Endodermal cell (in vitro differentiated cells): ENCODE measurements at regions not wholly inside any gene's neighbourhood (a gene's known extent, or its start where the extent isn't known, plus 50 kb on each side); places are given as distances from the start of the nearest gene placed in this dataset.

Experiments
- DNase-seq: peaks from one replicate; pipeline ENCODE4 v3.0.0-alpha.2; 2017
- H3K27ac ChIP-seq: 2 replicates; pipeline ENCODE4 v1.5.1; 2013; ENCODE audit warnings: mild to moderate bottlenecking, low read depth, low read length, moderate library complexity
- H3K27me3 ChIP-seq: 2 replicates; pipeline ENCODE4 v1.6.1; 2013; ENCODE audit warnings: mild to moderate bottlenecking, low read length, moderate library complexity; ENCODE audit not compliant: insufficient read depth, control insufficient read depth, poor library complexity, severe bottlenecking
- H3K36me3 ChIP-seq: 2 replicates; pipeline ENCODE4 v1.7.0; 2013; ENCODE audit warnings: mild to moderate bottlenecking, low read length, moderate library complexity; ENCODE audit not compliant: control insufficient read depth, insufficient read depth
- H3K4me1 ChIP-seq: one replicate; pipeline ENCODE4 v1.7.0; 2013; ENCODE audit warnings: low read length; ENCODE audit not compliant: control insufficient read depth, insufficient read depth
- H3K4me3 ChIP-seq: 2 replicates; pipeline ENCODE4 v1.5.1; 2013; ENCODE audit warnings: mild to moderate bottlenecking, low read length, moderate library complexity
- H3K9ac ChIP-seq: 2 replicates; pipeline ENCODE4 v1.6.1; 2013; ENCODE audit warnings: mild to moderate bottlenecking, low read length, moderate library complexity; ENCODE audit not compliant: poor library complexity, severe bottlenecking; ENCODE audit errors: extremely low read depth
- H3K9me3 ChIP-seq: 2 replicates; pipeline ENCODE4 v1.6.1; 2013; ENCODE audit warnings: mild to moderate bottlenecking, low read length, moderate library complexity; ENCODE audit not compliant: control insufficient read depth
- H3K27ac Mint-ChIP-seq: 2 replicates; pipeline ENCODE4 v1.8.0; 2020; ENCODE audit warnings: mixed read lengths
- H3K27me3 Mint-ChIP-seq: 2 replicates; pipeline ENCODE4 v1.8.0; 2021; ENCODE audit warnings: mild to moderate bottlenecking, mixed read lengths; ENCODE audit not compliant: insufficient read depth
- H3K36me3 Mint-ChIP-seq: 2 replicates; pipeline ENCODE4 v1.8.0; 2020; ENCODE audit warnings: low read depth, mixed read lengths
- H3K4me1 Mint-ChIP-seq: 2 replicates; pipeline ENCODE4 v1.8.0; 2020; ENCODE audit warnings: mixed read lengths
- H3K4me3 Mint-ChIP-seq: 2 replicates; pipeline ENCODE4 v1.8.0; 2020; ENCODE audit warnings: mild to moderate bottlenecking, moderate library complexity, mixed read lengths
- H3K9me3 Mint-ChIP-seq: 2 replicates; pipeline ENCODE4 v1.8.0; 2020; ENCODE audit warnings: mild to moderate bottlenecking, mixed read lengths
- WGBS, 2 experiments: methylation state at CpG; one replicate each; pipeline versions ENCODE4 v1.1.5 to v1.1.7; 2013; ENCODE audit warnings: missing lambda C conversion rate in 2 of 2, mixed read lengths in 1 of 2; ENCODE audit not compliant: insufficient coverage in 1 of 2, insufficient read length in 1 of 2; 5-methylcytosine and 5-hydroxymethylcytosine counted together
- TF ChIP-seq, protein P1 (sequence below): fragments of 200-600 bp; sonication (generic); conservative IDR thresholded peaks from 2 replicates; pipeline ENCODE4 v1.5.0; 2021; ENCODE audit warnings: antibody characterized with exemption, mild to moderate bottlenecking

DNA sequence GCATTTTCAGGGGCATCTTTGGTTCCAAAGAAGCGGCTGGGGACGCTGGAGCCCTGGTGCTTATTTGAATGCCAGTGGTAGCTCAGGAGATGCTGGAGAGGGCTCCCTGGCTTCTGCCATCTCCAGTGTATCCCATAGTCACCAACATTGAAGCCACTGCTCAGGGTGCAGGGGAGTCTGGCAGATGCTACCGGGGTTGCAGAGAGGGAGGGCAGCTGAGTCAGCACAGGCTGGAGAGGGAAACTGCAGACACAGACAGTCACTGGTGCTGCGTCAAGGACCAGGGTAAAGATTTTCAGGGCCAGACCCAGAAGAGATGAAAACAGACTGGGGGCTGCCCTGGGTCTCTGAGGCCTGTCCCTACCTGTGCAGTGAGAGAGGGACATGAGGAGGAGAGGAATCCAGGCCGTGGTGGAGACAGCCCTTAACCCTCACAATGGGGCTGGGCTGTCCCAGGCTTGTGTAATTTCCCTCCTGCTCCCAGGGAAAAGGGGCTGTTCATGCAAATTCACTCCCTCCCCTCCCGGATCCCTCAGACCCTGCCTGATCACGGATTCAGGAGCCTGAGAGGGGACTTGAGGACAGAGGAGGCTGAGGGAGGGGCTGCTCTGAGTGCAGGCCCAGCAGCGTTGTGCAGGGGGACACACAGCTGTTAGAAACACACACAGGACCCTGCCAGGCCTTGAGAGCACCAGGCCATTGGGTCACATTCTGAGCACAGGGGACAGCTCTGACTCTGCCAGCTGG, 126.9 kb upstream of the GRK3 start:
- Histone ChIP-seq H3K4me3 (no peak overlapping the region), H3K9me3 (no peaks in the 10 kb centered on the region), H3K4me1 (no peaks in the 10 kb centered on the region), H3K36me3 (no peaks in the 10 kb centered on the region), H3K27me3 (no peaks in the 10 kb centered on the region), H3K27ac (peak overlapping the region; percentile 47), H3K9ac (no peak overlapping the region)
- Mint-ChIP-seq H3K36me3 (no peaks in the 10 kb centered on the region), H3K9me3 (no peaks in the 10 kb centered on the region), H3K4me1 (no peaks in the 10 kb centered on the region), H3K4me3 (no peak overlapping the region), H3K27ac (no peak overlapping the region), H3K27me3 (peaks cover 9% of the 10 kb centered on the region)
- peak; percentile 71 for DNase-seq
- TF ChIP-seq, protein P1, sequence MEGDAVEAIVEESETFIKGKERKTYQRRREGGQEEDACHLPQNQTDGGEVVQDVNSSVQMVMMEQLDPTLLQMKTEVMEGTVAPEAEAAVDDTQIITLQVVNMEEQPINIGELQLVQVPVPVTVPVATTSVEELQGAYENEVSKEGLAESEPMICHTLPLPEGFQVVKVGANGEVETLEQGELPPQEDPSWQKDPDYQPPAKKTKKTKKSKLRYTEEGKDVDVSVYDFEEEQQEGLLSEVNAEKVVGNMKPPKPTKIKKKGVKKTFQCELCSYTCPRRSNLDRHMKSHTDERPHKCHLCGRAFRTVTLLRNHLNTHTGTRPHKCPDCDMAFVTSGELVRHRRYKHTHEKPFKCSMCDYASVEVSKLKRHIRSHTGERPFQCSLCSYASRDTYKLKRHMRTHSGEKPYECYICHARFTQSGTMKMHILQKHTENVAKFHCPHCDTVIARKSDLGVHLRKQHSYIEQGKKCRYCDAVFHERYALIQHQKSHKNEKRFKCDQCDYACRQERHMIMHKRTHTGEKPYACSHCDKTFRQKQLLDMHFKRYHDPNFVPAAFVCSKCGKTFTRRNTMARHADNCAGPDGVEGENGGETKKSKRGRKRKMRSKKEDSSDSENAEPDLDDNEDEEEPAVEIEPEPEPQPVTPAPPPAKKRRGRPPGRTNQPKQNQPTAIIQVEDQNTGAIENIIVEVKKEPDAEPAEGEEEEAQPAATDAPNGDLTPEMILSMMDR = no peak
- 28 to 59% methylated on average over 2 to 8 of the region's 8 CpGs for WGBS, 2 experiments

DNA sequence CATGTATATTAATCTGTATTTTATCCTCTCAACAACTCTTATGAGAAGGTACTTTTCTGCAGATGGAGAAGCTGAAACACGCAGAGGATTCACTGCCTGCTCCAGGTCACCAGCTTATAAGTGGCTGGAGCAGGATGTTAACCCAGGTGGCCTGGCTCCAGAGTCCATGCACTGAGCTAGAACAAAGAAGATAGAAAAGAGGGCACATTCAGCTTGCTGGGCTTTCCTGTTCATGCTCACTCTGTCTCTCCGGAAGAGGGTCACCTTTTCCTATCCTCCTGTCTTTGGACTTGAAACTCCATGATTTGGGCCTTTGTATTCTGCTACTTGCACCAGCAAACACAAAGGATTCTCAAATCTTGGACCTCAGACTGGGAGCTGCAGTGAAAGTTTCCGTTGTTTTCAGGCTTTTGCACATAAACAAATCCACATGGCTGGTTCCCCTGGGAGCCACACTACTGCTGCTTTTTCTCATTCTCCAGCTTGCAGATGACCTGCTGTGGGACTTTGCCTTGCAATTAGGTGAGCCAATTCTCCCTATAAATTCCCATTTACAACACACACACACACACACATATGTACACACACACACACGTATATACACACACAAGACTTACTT, 117.3 kb upstream of the GRK3 start:
- peak overlapping the region; percentile 96 for H3K27ac Mint-ChIP-seq
- Histone ChIP-seq H3K4me3 (peak overlapping the region; percentile 89), H3K27ac (no peak overlapping the region)

DNA sequence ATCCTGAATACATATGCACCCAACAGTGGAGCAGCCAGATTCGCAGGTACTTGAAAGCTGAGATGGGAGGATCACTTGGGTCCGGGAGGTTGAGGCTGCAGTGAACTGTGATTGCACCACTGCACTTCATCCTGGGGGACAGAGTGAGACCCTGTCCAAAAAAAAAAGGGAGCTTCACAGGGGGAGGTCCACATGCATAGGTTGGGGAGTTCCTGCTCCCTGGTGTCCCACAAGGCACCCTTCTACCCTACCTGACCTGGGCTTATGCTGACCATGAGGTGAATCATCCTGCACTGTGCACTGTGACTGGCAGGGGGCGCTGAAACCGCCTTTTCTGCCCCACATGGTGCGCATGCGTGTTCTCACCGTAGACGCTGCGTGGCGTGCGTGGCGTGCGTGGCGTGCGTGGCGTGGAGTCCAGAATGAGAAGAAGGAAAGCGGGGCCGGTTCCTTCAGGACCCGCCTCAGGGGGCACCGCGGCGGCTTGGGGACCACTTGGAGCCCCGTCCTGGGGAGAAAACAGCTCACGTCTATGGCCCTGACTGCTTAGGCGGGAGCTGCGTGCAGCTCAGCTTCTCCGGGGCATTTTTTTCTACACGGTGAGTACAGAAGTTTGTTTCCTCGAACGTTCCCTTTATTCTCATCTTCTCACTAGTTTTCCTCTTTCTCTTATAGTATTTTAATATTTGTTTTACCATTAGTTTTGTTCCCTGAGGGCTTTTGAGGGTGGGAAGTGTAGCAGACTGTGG, 116.6 kb upstream of the GRK3 start:
- Histone ChIP-seq H3K4me1 (no peaks in the 10 kb centered on the region), H3K9me3 (no peaks in the 10 kb centered on the region), H3K27ac (no peak overlapping the region), H3K4me3 (peak overlapping the region; percentile 89), H3K27me3 (no peaks in the 10 kb centered on the region), H3K9ac (peak overlapping the region; percentile 64), H3K36me3 (no peaks in the 10 kb centered on the region)
- TF ChIP-seq, protein P1 = peak; percentile 93
- peak; percentile 94 for DNase-seq
- H3K4me1 Mint-ChIP-seq = peaks cover 21% of the 10 kb centered on the region
- H3K27me3 Mint-ChIP-seq = no peaks in the 10 kb centered on the region
- peak overlapping the region; percentile 96 for H3K27ac Mint-ChIP-seq
- peak overlapping the region; percentile 95 for H3K4me3 Mint-ChIP-seq
- peaks cover 4% of the 10 kb centered on the region for H3K36me3 Mint-ChIP-seq
- WGBS, 2 experiments = 6 to 8% methylated on average over 10 to 30 of the region's 30 CpGs
- no peaks in the 10 kb centered on the region for H3K9me3 Mint-ChIP-seq

More for the DNA sequence above, 117.3 kb upstream of the GRK3 start:
- TF ChIP-seq, protein P1 = no peak
- peaks cover 21% of the 10 kb centered on the region for H3K4me1 Mint-ChIP-seq
- peaks cover 4% of the 10 kb centered on the region for H3K36me3 Mint-ChIP-seq
- WGBS, 2 experiments = 62 to 82% methylated on average over 3 to 4 of the region's 4 CpGs
- no peaks in the 10 kb centered on the region for H3K9me3 Mint-ChIP-seq
- Histone ChIP-seq H3K9me3 (no peaks in the 10 kb centered on the region), H3K4me1 (no peaks in the 10 kb centered on the region), H3K27me3 (no peaks in the 10 kb centered on the region), H3K9ac (no peak overlapping the region), H3K36me3 (no peaks in the 10 kb centered on the region)
- peak; percentile 53 for DNase-seq
- peak overlapping the region; percentile 95 for H3K4me3 Mint-ChIP-seq
- H3K27me3 Mint-ChIP-seq = no peaks in the 10 kb centered on the region
